ENCODE measurements at regions not wholly inside any gene's neighbourhood (a gene's known extent, or its start where the extent isn't known, plus 50 kb on each side); places are given as distances from the start of the nearest gene placed in this dataset.

GRCh38 chr14:44640416-44640815 lies 133.3 kb upstream of the FSCB start:
- Histone ChIP-seq H3K27me3 (no peaks in the 10 kb centered on the region), H3K4me3 (no peak overlapping the region), H3K4me1 (no peaks in the 10 kb centered on the region), H3K36me3 (no peaks in the 10 kb centered on the region), H3K9me3 (no peaks in the 10 kb centered on the region), H3K27ac (no peak overlapping the region)
- no peak for TF ChIP-seq CTCF (IDR thresholded peaks at IDR 0.05)
- no peak for DNase-seq
- ATAC-seq: no peak
- intact Hi-C loops (cut with DNase I): no loop called here

GRCh38 chr14:44639781-44640385 lies 132.8 kb upstream of the FSCB start:
- no peaks in the 10 kb centered on the region for H3K9me3 ChIP-seq
- no peaks in the 10 kb centered on the region for H3K36me3 ChIP-seq
- H3K4me1 ChIP-seq: no peaks in the 10 kb centered on the region
- intact Hi-C loops (cut with DNase I): no loop called here
- DNase-seq: peak in 1 of 4 donors; percentile 41
- no peak overlapping the region for H3K4me3 ChIP-seq
- no peaks in the 10 kb centered on the region for H3K27me3 ChIP-seq
- H3K27ac ChIP-seq: no peak overlapping the region
- no peak for ATAC-seq
- TF ChIP-seq CTCF (IDR thresholded peaks at IDR 0.05): no peak

GRCh38 chr14:44634692-44635091 lies 127.6 kb upstream of the FSCB start:
- H3K27me3 ChIP-seq: no peaks in the 10 kb centered on the region
- no peaks in the 10 kb centered on the region for H3K36me3 ChIP-seq
- no peaks in the 10 kb centered on the region for H3K9me3 ChIP-seq
- no peaks in the 10 kb centered on the region for H3K4me1 ChIP-seq
- intact Hi-C loops (cut with DNase I): no loop called here
- no peak for TF ChIP-seq CTCF (IDR thresholded peaks at IDR 0.05)
- H3K4me3 ChIP-seq: no peak overlapping the region
- ATAC-seq (no peak), DNase-seq (no peak)
- H3K27ac ChIP-seq: no peak overlapping the region

- TF ChIP-seq CTCF (IDR thresholded peaks at IDR 0.05): no peak
- H3K27me3 ChIP-seq: no peaks in the 10 kb centered on the region
- H3K4me3 ChIP-seq: no peak overlapping the region
- no peak overlapping the region for H3K27ac ChIP-seq
- intact Hi-C loops (cut with DNase I): no loop called here
- ATAC-seq (no peak), DNase-seq (no peak)
- H3K4me1 ChIP-seq: no peaks in the 10 kb centered on the region
- no peaks in the 10 kb centered on the region for H3K36me3 ChIP-seq
- no peaks in the 10 kb centered on the region for H3K9me3 ChIP-seq
Observed at GRCh38 chr14:44626423-44626822, 119.3 kb upstream of the FSCB start.

- ATAC-seq (no peak), DNase-seq (no peak)
- H3K27me3 ChIP-seq: no peaks in the 10 kb centered on the region
- intact Hi-C loops (cut with DNase I): no loop called here
- no peaks in the 10 kb centered on the region for H3K9me3 ChIP-seq
- no peak overlapping the region for H3K27ac ChIP-seq
- no peak for TF ChIP-seq CTCF (IDR thresholded peaks at IDR 0.05)
- H3K4me1 ChIP-seq: no peaks in the 10 kb centered on the region
- H3K36me3 ChIP-seq: no peaks in the 10 kb centered on the region
- H3K4me3 ChIP-seq: no peak overlapping the region
Observed at GRCh38 chr14:44625098-44625497, 118.0 kb upstream of the FSCB start.
